ENCODE measurements at regions not wholly inside any gene's neighbourhood (a gene's known extent, or its start where the extent isn't known, plus 50 kb on each side); places are given as distances from the start of the nearest gene placed in this dataset.

DNA sequence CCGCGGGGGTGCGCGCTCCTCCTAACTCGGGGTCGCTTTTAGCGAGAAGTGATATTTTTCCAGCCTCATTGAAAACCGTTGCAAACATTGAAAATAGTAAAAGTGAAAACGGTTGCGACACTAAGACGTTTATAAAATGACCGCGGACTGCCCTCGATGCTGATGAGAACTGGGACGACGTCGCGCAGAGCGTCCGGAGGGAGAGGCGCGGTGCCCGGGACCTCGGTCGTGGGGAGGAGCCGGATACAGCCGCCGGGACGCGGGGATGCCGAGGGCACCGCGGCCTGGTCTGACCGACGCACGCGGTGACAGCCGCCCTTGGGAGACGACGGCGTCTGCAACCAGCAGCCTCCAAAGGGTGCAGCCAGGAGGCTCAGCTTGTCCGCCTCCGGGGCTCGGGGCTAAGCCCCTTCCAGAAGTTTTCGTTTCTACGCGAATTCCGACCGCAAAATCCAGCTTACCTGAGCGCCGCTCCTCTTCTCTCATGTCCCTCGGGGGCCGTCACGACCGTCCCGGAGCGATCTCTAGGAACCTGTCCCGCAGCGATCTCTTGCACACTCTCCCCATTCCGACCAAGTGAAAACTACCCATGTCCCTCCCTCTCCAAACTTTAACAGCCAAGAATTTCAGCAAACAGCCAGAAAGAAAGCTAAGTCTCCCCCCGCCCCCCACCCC, 144.4 kb upstream of the ETS2 start:
- H3K4me1 ChIP-seq (ENCODE audit: control insufficient read depth in 4 of 4, insufficient read depth in 4 of 4, low read length in 3 of 4): peaks cover 2 to 13% (median 11%) of the 10 kb centered on the region in 4 donors
- no peak for TF ChIP-seq HNF4G (IDR thresholded peaks at IDR 0.05)
- no peak for TF ChIP-seq SP1 (IDR thresholded peaks at IDR 0.05)
- no peak for TF ChIP-seq CTCF (IDR thresholded peaks at IDR 0.05; ENCODE audit: low read depth, low read length, missing input control)
- TF ChIP-seq ZBTB33 (IDR thresholded peaks at IDR 0.05): no peak
- no peak for TF ChIP-seq TAF1 (conservative IDR thresholded peaks at IDR 0.05)
- peak overlapping the region; percentile 16 to 72 (median 50) for H3K4me3 ChIP-seq (ENCODE audit: low read depth in 1 of 3, low read length in 3 of 3)
- peak overlapping the region; percentile 28 to 37 for H3K27ac ChIP-seq (ENCODE audit: low read depth in 1 of 2, low read length in 2 of 2)
- no peak overlapping the region for H3K9ac ChIP-seq (ENCODE audit: low read depth in 1 of 2, low read length in 2 of 2)
- 4% methylated on average over 61 of the region's 61 CpGs for WGBS
- H3K36me3 ChIP-seq (ENCODE audit: control insufficient read depth in 4 of 4, insufficient read depth in 3 of 4, low read depth in 1 of 4, low read length in 3 of 4): no peaks in the 10 kb centered on the region
- H3K27me3 ChIP-seq (ENCODE audit: control insufficient read depth in 4 of 4, insufficient read depth in 4 of 4, low read length in 3 of 4): peaks cover 0 to 13% (median 9%) of the 10 kb centered on the region in 4 donors
- H3K9me3 ChIP-seq (ENCODE audit: control insufficient read depth in 4 of 4, low read length in 3 of 4): no peaks in the 10 kb centered on the region
- DNase-seq (ENCODE audit: low spot score): no peak

DNA sequence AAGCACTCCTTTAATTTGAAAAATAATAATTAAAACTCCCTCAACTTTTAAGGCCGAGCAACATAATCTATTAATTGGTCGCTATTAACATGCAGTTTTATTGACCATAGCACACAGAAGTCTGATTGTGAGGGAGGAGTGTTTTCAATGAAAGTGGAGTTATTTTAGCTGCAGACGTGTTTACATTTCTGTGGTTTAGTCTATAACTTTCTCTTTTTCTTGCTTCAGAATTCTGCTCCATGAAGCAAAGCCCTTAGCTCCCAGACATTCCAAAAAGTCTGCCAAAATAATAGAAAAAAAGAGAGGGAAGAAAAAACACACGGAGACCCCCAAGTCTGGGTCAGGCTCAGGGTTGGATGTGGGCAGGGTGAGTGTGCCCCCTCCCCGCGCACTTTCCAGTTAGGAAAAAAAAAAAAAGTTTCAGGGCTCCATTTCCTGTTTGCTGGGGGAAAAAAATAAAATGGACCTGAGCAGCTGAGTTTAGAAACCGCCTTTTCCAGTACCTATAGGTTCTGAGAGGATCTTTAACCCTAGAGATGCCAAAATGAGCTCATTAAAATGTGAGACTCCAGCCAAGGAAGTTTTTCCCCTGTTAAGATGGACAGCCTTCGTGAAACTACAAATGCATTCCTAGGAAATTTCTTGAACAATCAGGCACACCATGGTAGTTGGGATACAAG, 143.7 kb upstream of the ETS2 start:
- H3K36me3 ChIP-seq (ENCODE audit: control insufficient read depth in 4 of 4, insufficient read depth in 3 of 4, low read depth in 1 of 4, low read length in 3 of 4): no peaks in the 10 kb centered on the region
- TF ChIP-seq GABPA (IDR thresholded peaks at IDR 0.05 in 1 of 2, conservative IDR thresholded peaks at IDR 0.05 in 1 of 2) (no peak), SP1 (IDR thresholded peaks at IDR 0.05) (no peak), TAF1 (conservative IDR thresholded peaks at IDR 0.05) (no peak), CTCF (IDR thresholded peaks at IDR 0.05; ENCODE audit: low read depth, low read length, missing input control) (no peak), ZBTB33 (IDR thresholded peaks at IDR 0.05) (no peak), FOXA2 (IDR thresholded peaks at IDR 0.05) (no peak), FOXA1 (IDR thresholded peaks at IDR 0.05) (no peak), RAD21 (IDR thresholded peaks at IDR 0.05) (no peak), HNF4G (IDR thresholded peaks at IDR 0.05) (no peak), RXRA (IDR thresholded peaks at IDR 0.05) (no peak), YY1 (IDR thresholded peaks at IDR 0.05) (no peak), JUND (IDR thresholded peaks at IDR 0.05) (no peak), ATF3 (IDR thresholded peaks at IDR 0.05) (no peak), EGR1 (IDR thresholded peaks at IDR 0.05; ENCODE audit: low read depth in 2 of 2) (no peak), NR2F2 (IDR thresholded peaks at IDR 0.05) (no peak), HNF4A (conservative IDR thresholded peaks at IDR 0.05) (no peak)
- TF ChIP-seq, protein P1, sequence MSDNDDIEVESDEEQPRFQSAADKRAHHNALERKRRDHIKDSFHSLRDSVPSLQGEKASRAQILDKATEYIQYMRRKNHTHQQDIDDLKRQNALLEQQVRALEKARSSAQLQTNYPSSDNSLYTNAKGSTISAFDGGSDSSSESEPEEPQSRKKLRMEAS (IDR thresholded peaks at IDR 0.05): no peak
- TF ChIP-seq, protein P2, sequence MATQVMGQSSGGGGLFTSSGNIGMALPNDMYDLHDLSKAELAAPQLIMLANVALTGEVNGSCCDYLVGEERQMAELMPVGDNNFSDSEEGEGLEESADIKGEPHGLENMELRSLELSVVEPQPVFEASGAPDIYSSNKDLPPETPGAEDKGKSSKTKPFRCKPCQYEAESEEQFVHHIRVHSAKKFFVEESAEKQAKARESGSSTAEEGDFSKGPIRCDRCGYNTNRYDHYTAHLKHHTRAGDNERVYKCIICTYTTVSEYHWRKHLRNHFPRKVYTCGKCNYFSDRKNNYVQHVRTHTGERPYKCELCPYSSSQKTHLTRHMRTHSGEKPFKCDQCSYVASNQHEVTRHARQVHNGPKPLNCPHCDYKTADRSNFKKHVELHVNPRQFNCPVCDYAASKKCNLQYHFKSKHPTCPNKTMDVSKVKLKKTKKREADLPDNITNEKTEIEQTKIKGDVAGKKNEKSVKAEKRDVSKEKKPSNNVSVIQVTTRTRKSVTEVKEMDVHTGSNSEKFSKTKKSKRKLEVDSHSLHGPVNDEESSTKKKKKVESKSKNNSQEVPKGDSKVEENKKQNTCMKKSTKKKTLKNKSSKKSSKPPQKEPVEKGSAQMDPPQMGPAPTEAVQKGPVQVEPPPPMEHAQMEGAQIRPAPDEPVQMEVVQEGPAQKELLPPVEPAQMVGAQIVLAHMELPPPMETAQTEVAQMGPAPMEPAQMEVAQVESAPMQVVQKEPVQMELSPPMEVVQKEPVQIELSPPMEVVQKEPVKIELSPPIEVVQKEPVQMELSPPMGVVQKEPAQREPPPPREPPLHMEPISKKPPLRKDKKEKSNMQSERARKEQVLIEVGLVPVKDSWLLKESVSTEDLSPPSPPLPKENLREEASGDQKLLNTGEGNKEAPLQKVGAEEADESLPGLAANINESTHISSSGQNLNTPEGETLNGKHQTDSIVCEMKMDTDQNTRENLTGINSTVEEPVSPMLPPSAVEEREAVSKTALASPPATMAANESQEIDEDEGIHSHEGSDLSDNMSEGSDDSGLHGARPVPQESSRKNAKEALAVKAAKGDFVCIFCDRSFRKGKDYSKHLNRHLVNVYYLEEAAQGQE (IDR thresholded peaks at IDR 0.05): no peak
- H3K9me3 ChIP-seq (ENCODE audit: control insufficient read depth in 4 of 4, low read length in 3 of 4): no peaks in the 10 kb centered on the region
- no peak overlapping the region for H3K27ac ChIP-seq (ENCODE audit: low read depth in 1 of 2, low read length in 2 of 2)
- H3K4me3 ChIP-seq (ENCODE audit: low read depth in 1 of 3, low read length in 3 of 3): no peak overlapping the region
- no peak overlapping the region for H3K9ac ChIP-seq (ENCODE audit: low read depth in 1 of 2, low read length in 2 of 2)
- peaks cover 0 to 13% (median 8%) of the 10 kb centered on the region in 4 donors for H3K27me3 ChIP-seq (ENCODE audit: control insufficient read depth in 4 of 4, insufficient read depth in 4 of 4, low read length in 3 of 4)
- H3K4me1 ChIP-seq (ENCODE audit: control insufficient read depth in 4 of 4, insufficient read depth in 4 of 4, low read length in 3 of 4): peaks cover 2 to 13% (median 11%) of the 10 kb centered on the region in 4 donors
- WGBS: 25% methylated on average over 8 of the region's 8 CpGs
- DNase-seq (ENCODE audit: low spot score): no peak

All from liver (tissue), 8 donors.